HepG2 (cell line): ENCODE measurements at regions not wholly inside any gene's neighbourhood (a gene's known extent, or its start where the extent isn't known, plus 50 kb on each side); places are given as distances from the start of the nearest gene placed in this dataset.

Source experiments
- AFF4 ChIP-seq: sonication (generic); formaldehyde crosslinking; IDR thresholded peaks from 2 replicates; pipeline ENCODE4 v1.4.0; 2020; ENCODE audit warnings: missing genetic modification reagents
- ARNTL ChIP-seq: sonication (generic); formaldehyde crosslinking; IDR thresholded peaks from 2 replicates; pipeline ENCODE4 v1.4.0; 2020; ENCODE audit warnings: mild to moderate bottlenecking, missing genetic modification reagents
- BRD4 ChIP-seq: sonication (generic); formaldehyde crosslinking; IDR thresholded peaks from 2 replicates; pipeline ENCODE4 v1.4.0; 2020; ENCODE audit warnings: missing genetic modification reagents
- GTF2F1 ChIP-seq: fragments of 150-350 bp; IDR thresholded peaks from 2 replicates; pipeline ENCODE4 v1.6.1; 2014; ENCODE audit warnings: low read length
- HMGXB3 ChIP-seq: sonication (generic); formaldehyde crosslinking; IDR thresholded peaks from 2 replicates; pipeline ENCODE4 v1.4.0; 2020; ENCODE audit warnings: missing genetic modification reagents, borderline replicate concordance
- HNRNPH1 ChIP-seq: fragments of 200-400 bp; formaldehyde crosslinking; optimal IDR thresholded peaks from 2 replicates; pipeline ENCODE3; 2017; ENCODE audit warnings: mild to moderate bottlenecking, low read depth, low read length
- KDM2A ChIP-seq: sonication (generic); formaldehyde crosslinking; IDR thresholded peaks from 2 replicates; pipeline ENCODE4 v1.4.0; 2020; ENCODE audit warnings: low read depth, missing genetic modification reagents, borderline replicate concordance
- NR1H2 ChIP-seq: sonication (generic); formaldehyde crosslinking; IDR thresholded peaks from 2 replicates; pipeline ENCODE4 v1.8.1; 2022; ENCODE audit warnings: low read depth, missing genetic modification reagents, borderline replicate concordance
- NRL ChIP-seq: sonication (generic); formaldehyde crosslinking; IDR thresholded peaks from 2 replicates; pipeline ENCODE4 v1.5.0; 2020; ENCODE audit warnings: missing genetic modification reagents, mild to moderate bottlenecking, moderate library complexity, borderline replicate concordance
- PAWR ChIP-seq: sonication (generic); formaldehyde crosslinking; IDR thresholded peaks from 2 replicates; pipeline ENCODE4 v1.4.0; 2020; ENCODE audit warnings: missing genetic modification reagents, mild to moderate bottlenecking, borderline replicate concordance
- POLR2G ChIP-seq: fragments of 200-400 bp; formaldehyde crosslinking; IDR thresholded peaks from 2 replicates; pipeline ENCODE4 v1.6.1; 2018; ENCODE audit warnings: mild to moderate bottlenecking, low read depth, low read length, moderate library complexity
- RFX5 ChIP-seq: IDR thresholded peaks from 2 replicates; pipeline ENCODE4 v1.6.1; 2011; ENCODE audit warnings: low read depth, low read length, improper control_type of control experiment
- SIX1 ChIP-seq: sonication (generic); formaldehyde crosslinking; IDR thresholded peaks from 2 replicates; pipeline ENCODE4 v1.4.0; 2020; ENCODE audit warnings: missing genetic modification reagents, borderline replicate concordance
- SRSF4 ChIP-seq: fragments of 200-400 bp; formaldehyde crosslinking; IDR thresholded peaks from one replicate; pipeline ENCODE4 v1.6.1; 2018; ENCODE audit warnings: mild to moderate bottlenecking, low read depth, low read length, moderate library complexity; ENCODE audit not compliant: poor library complexity, severe bottlenecking
- ZBTB7B ChIP-seq: sonication (generic); formaldehyde crosslinking; IDR thresholded peaks from 2 replicates; pipeline ENCODE4 v1.4.0; 2020; ENCODE audit warnings: missing genetic modification reagents
- ZNF501 ChIP-seq: sonication (generic); formaldehyde crosslinking; IDR thresholded peaks from 2 replicates; pipeline ENCODE4 v1.5.1; 2020; ENCODE audit warnings: mild to moderate bottlenecking, moderate library complexity, missing genetic modification reagents
- ZNF768 ChIP-seq: sonication (generic); formaldehyde crosslinking; IDR thresholded peaks from 2 replicates; pipeline ENCODE4 v1.4.0; 2020; ENCODE audit warnings: missing genetic modification reagents
- TF ChIP-seq, protein P1 (sequence below): sonication (generic); formaldehyde crosslinking; IDR thresholded peaks from 2 replicates; pipeline ENCODE4 v1.4.0; 2020; ENCODE audit warnings: mild to moderate bottlenecking, missing genetic modification reagents
- TF ChIP-seq, protein P2 (sequence below): sonication (generic); formaldehyde crosslinking; IDR thresholded peaks from 2 replicates; pipeline ENCODE4 v1.5.0; 2020; ENCODE audit warnings: missing genetic modification reagents

DNA sequence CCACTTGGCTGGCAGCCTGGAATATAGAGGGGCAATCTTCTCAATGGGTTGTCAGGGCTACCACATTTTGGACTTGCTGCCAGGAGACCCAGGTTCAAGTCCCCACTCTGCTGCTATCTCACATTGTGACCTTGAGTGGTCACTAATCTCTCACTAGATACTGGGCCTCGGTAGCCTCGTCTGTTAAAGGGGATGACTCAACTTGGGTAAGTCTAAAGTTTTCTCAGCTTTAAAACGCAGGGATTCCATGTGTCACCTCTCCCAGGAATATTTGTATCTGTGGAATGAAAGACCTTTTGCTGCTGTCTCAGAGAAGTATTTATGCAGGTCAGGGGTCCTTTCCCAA is 86.3 kb downstream of the SEMA4F start (continued):
- TF ChIP-seq HNRNPH1 (no peak), BRD4 (CRISPR knock-in tag) (no peak), SIX1 (no peak), HMGXB3 (CRISPR knock-in tag) (no peak), ZNF768 (CRISPR knock-in tag) (no peak), ARNTL (CRISPR knock-in tag) (no peak), NR1H2 (CRISPR knock-in tag) (no peak), NRL (CRISPR knock-in tag) (no peak), GTF2F1 (no peak), ZBTB7B (no peak), RFX5 (no peak), KDM2A (no peak), ZNF501 (CRISPR knock-in tag) (no peak), SRSF4 (no peak), POLR2G (no peak), PAWR (CRISPR knock-in tag) (no peak), AFF4 (CRISPR knock-in tag) (no peak)
- TF ChIP-seq, protein P1, sequence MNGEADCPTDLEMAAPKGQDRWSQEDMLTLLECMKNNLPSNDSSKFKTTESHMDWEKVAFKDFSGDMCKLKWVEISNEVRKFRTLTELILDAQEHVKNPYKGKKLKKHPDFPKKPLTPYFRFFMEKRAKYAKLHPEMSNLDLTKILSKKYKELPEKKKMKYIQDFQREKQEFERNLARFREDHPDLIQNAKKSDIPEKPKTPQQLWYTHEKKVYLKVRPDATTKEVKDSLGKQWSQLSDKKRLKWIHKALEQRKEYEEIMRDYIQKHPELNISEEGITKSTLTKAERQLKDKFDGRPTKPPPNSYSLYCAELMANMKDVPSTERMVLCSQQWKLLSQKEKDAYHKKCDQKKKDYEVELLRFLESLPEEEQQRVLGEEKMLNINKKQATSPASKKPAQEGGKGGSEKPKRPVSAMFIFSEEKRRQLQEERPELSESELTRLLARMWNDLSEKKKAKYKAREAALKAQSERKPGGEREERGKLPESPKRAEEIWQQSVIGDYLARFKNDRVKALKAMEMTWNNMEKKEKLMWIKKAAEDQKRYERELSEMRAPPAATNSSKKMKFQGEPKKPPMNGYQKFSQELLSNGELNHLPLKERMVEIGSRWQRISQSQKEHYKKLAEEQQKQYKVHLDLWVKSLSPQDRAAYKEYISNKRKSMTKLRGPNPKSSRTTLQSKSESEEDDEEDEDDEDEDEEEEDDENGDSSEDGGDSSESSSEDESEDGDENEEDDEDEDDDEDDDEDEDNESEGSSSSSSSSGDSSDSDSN (CRISPR knock-in tag) = no peak; the same call in 1 of the 2 replicates
- TF ChIP-seq, protein P2, sequence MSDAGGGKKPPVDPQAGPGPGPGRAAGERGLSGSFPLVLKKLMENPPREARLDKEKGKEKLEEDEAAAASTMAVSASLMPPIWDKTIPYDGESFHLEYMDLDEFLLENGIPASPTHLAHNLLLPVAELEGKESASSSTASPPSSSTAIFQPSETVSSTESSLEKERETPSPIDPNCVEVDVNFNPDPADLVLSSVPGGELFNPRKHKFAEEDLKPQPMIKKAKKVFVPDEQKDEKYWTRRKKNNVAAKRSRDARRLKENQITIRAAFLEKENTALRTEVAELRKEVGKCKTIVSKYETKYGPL (CRISPR knock-in tag) = no peak
